ENCODE measurements at regions not wholly inside any gene's neighbourhood (a gene's known extent, or its start where the extent isn't known, plus 50 kb on each side); places are given as distances from the start of the nearest gene placed in this dataset.

GRCh38 chr14:62329427-62329826, 567.2 kb downstream of the SNAPC1 start:
- WGBS, 4 donors = 48 to 100% (median 82%) methylated on average over 1 to 2 of the region's 2 CpGs
- TF ChIP-seq CTCF (IDR thresholded peaks at IDR 0.05) (no peak), POLR2A (IDR thresholded peaks at IDR 0.05) (no peak)
- Histone ChIP-seq H3K4me1 (replicated peaks in 1 of 2) (no peaks in the 10 kb centered on the region), H3K27ac (no peak overlapping the region), H3K36me3 (replicated peaks in 1 of 2) (no peaks in the 10 kb centered on the region), H3K27me3 (no peaks in the 10 kb centered on the region), H3K4me3 (no peak overlapping the region), H3K9me3 (replicated peaks in 1 of 3) (no peaks in the 10 kb centered on the region)
- DNase-seq = no peak
- intact Hi-C loops (cut with DNase I) = no loop called here

GRCh38 chr14:62347562-62348011, 585.4 kb downstream of the SNAPC1 start:
- intact Hi-C loops (cut with DNase I) = no loop called here
- H3K4me1 ChIP-seq (replicated peaks in 1 of 2) = no peaks in the 10 kb centered on the region
- 53 to 74% (median 68%) methylated on average over 5 of the region's 5 CpGs for WGBS, 4 donors
- no peaks in the 10 kb centered on the region for H3K27me3 ChIP-seq
- H3K36me3 ChIP-seq (replicated peaks in 1 of 2) = no peaks in the 10 kb centered on the region
- TF ChIP-seq CTCF (IDR thresholded peaks at IDR 0.05) (no peak), POLR2A (IDR thresholded peaks at IDR 0.05) (no peak)
- no peak overlapping the region for H3K4me3 ChIP-seq
- H3K27ac ChIP-seq = no peak overlapping the region
- peaks cover 0 to 4% (median 0%) of the 10 kb centered on the region in 3 donors for H3K9me3 ChIP-seq (replicated peaks in 1 of 3)
- no peak for DNase-seq

GRCh38 chr14:62357362-62357761, 595.1 kb downstream of the SNAPC1 start:
- no peak for TF ChIP-seq CTCF (IDR thresholded peaks at IDR 0.05)
- no peak for TF ChIP-seq POLR2A (IDR thresholded peaks at IDR 0.05)
- intact Hi-C loops (cut with DNase I) = no loop called here
- Histone ChIP-seq H3K4me3 (no peak overlapping the region), H3K36me3 (replicated peaks in 1 of 2) (no peaks in the 10 kb centered on the region), H3K9me3 (replicated peaks in 1 of 3) (peaks cover 0 to 2% (median 0%) of the 10 kb centered on the region in 3 donors), H3K4me1 (replicated peaks in 1 of 2) (no peaks in the 10 kb centered on the region), H3K27ac (no peak overlapping the region), H3K27me3 (no peaks in the 10 kb centered on the region)
- DNase-seq = no peak

GRCh38 chr14:62364161-62364560, 601.9 kb downstream of the SNAPC1 start:
- no peak for DNase-seq
- TF ChIP-seq POLR2A (IDR thresholded peaks at IDR 0.05) (no peak), CTCF (IDR thresholded peaks at IDR 0.05) (no peak)
- Histone ChIP-seq H3K27me3 (no peaks in the 10 kb centered on the region), H3K9me3 (replicated peaks in 1 of 3) (no peaks in the 10 kb centered on the region), H3K27ac (no peak overlapping the region), H3K4me1 (replicated peaks in 1 of 2) (no peaks in the 10 kb centered on the region), H3K36me3 (replicated peaks in 1 of 2) (no peaks in the 10 kb centered on the region), H3K4me3 (no peak overlapping the region)
- 41 to 48% (median 45%) methylated on average over 2 of the region's 2 CpGs for WGBS, 4 donors
- intact Hi-C loops (cut with DNase I) = no loop called here

All from adrenal gland (tissue), 9 donors.